Activated B cell treated with CpG ODN at 0.5 μM for 24 hours (primary cell): ENCODE measurements at regions not wholly inside any gene's neighbourhood (a gene's known extent, or its start where the extent isn't known, plus 50 kb on each side); places are given as distances from the start of the nearest gene placed in this dataset.

ENCODE experiments used
- ATAC-seq: fragments of 200-7000 bp; cut with Tn5 transposase; one replicate; pipeline ENCODE4 v1.10.0; 2021; ENCODE audit warnings: low read depth, mild to moderate bottlenecking, moderate library complexity
- CTCF ChIA-PET: fragments of 350-600 bp; sonication (Branson Sonifier 250); formaldehyde crosslinking; loops from one replicate; lab custom pipeline; 2021; ENCODE audit warnings: antibody characterized with exemption; lab: Charles Lee
- POLR2A ChIA-PET: fragments of 350-600 bp; sonication (Branson Sonifier 250); formaldehyde crosslinking; loops from one replicate; lab custom pipeline; 2021; ENCODE audit warnings: antibody characterized with exemption; lab: Charles Lee
- DNase-seq: peaks from one replicate; pipeline ENCODE4 v3.0.0; 2022
- H3K27ac Mint-ChIP-seq: one replicate; pipeline ENCODE4 v1.8.0; 2020; ENCODE audit warnings: mixed read lengths
- H3K27me3 Mint-ChIP-seq: one replicate; pipeline ENCODE4 v1.8.0; 2021; ENCODE audit warnings: mixed read lengths
- H3K36me3 Mint-ChIP-seq: one replicate; pipeline ENCODE4 v1.8.0; 2021; ENCODE audit warnings: low read depth, mixed read lengths
- H3K4me1 Mint-ChIP-seq: one replicate; pipeline ENCODE4 v1.8.0; 2021; ENCODE audit warnings: mixed read lengths
- H3K4me3 Mint-ChIP-seq: one replicate; pipeline ENCODE4 v1.8.0; 2020; ENCODE audit warnings: mild to moderate bottlenecking, mixed read lengths
- H3K9me3 Mint-ChIP-seq: one replicate; pipeline ENCODE4 v1.8.0; 2020; ENCODE audit warnings: mixed read lengths
- CTCF ChIP-seq: fragments of 200-600 bp; IDR thresholded peaks from one replicate; pipeline ENCODE4 v1.8.0; 2022; ENCODE audit warnings: antibody characterized with exemption, mild to moderate bottlenecking
- intact Hi-C: fragments of 100-400 bp; cut with micrococcal nuclease; formaldehyde crosslinking; loops from one replicate; pipeline ENCODE4 v1.15.1; 2024

- ATAC-seq (no peak), DNase-seq (no peak)
- no peaks in the 10 kb centered on the region for H3K36me3 Mint-ChIP-seq
- ChIA-PET POLR2A (no interaction called here), CTCF (no interaction called here)
- no peak overlapping the region for H3K27ac Mint-ChIP-seq
- no peak overlapping the region for H3K4me3 Mint-ChIP-seq
- H3K4me1 Mint-ChIP-seq: no peaks in the 10 kb centered on the region
- no peak for TF ChIP-seq CTCF
- no peaks in the 10 kb centered on the region for H3K9me3 Mint-ChIP-seq
- H3K27me3 Mint-ChIP-seq: peaks cover 6% of the 10 kb centered on the region
- intact Hi-C loops: no loop called here
Observed at GRCh38 chr4:110371016-110371770, 104.8 kb upstream of the ENPEP start.

- peaks cover 6% of the 10 kb centered on the region for H3K27me3 Mint-ChIP-seq
- POLR2A ChIA-PET: no interaction called here
- DNase-seq (no peak), ATAC-seq (no peak)
- no peak overlapping the region for H3K27ac Mint-ChIP-seq
- no peak overlapping the region for H3K4me3 Mint-ChIP-seq
- CTCF ChIA-PET: no interaction called here
- H3K9me3 Mint-ChIP-seq: no peaks in the 10 kb centered on the region
- no peaks in the 10 kb centered on the region for H3K4me1 Mint-ChIP-seq
- no peaks in the 10 kb centered on the region for H3K36me3 Mint-ChIP-seq
- no peak for TF ChIP-seq CTCF
- intact Hi-C loops: no loop called here
Observed at GRCh38 chr4:110368409-110368808, 107.5 kb upstream of the ENPEP start.

- no peak for ATAC-seq
- DNase-seq: no peak
- Mint-ChIP-seq H3K36me3 (no peaks in the 10 kb centered on the region), H3K4me1 (no peaks in the 10 kb centered on the region), H3K27me3 (peaks cover 6% of the 10 kb centered on the region), H3K4me3 (no peak overlapping the region), H3K9me3 (no peaks in the 10 kb centered on the region), H3K27ac (no peak overlapping the region)
- POLR2A ChIA-PET: no interaction called here
- intact Hi-C loops: no loop called here
- TF ChIP-seq CTCF: no peak
- CTCF ChIA-PET: no interaction called here
Observed at GRCh38 chr4:110367156-110367555, 108.8 kb upstream of the ENPEP start.

GRCh38 chr4:110365761-110366160 lies 110.2 kb upstream of the ENPEP start:
- TF ChIP-seq CTCF: no peak
- H3K27me3 Mint-ChIP-seq: peaks cover 3% of the 10 kb centered on the region
- intact Hi-C loops: no loop called here
- POLR2A ChIA-PET: no interaction called here
- H3K27ac Mint-ChIP-seq: no peak overlapping the region
- H3K4me1 Mint-ChIP-seq: no peaks in the 10 kb centered on the region
- ATAC-seq: no peak
- no peaks in the 10 kb centered on the region for H3K9me3 Mint-ChIP-seq
- DNase-seq: no peak
- no peak overlapping the region for H3K4me3 Mint-ChIP-seq
- CTCF ChIA-PET: no interaction called here
- no peaks in the 10 kb centered on the region for H3K36me3 Mint-ChIP-seq

- POLR2A ChIA-PET: no interaction called here
- Mint-ChIP-seq H3K27me3 (peaks cover 3% of the 10 kb centered on the region), H3K4me1 (no peaks in the 10 kb centered on the region), H3K36me3 (no peaks in the 10 kb centered on the region), H3K4me3 (no peak overlapping the region), H3K9me3 (no peaks in the 10 kb centered on the region), H3K27ac (no peak overlapping the region)
- TF ChIP-seq CTCF: no peak
- ATAC-seq (no peak), DNase-seq (no peak)
- CTCF ChIA-PET: no interaction called here
- intact Hi-C loops: no loop called here
Observed at GRCh38 chr4:110364911-110365520, 110.9 kb upstream of the ENPEP start.
